GM21576 (cell line): ENCODE measurements at regions not wholly inside any gene's neighbourhood (a gene's known extent, or its start where the extent isn't known, plus 50 kb on each side); places are given as distances from the start of the nearest gene placed in this dataset.
A peak's percentile ranks its signal among the peaks of the same experiment; 100 is the strongest.

Source experiments
- ATAC-seq: cut with Tn5 transposase; IDR thresholded peaks from one replicate; pipeline ENCODE4 v1.9.1; 2021; ENCODE audit warnings: mild to moderate bottlenecking, moderate library complexity; ENCODE audit not compliant: unreplicated experiment

- no peak for ATAC-seq
These were observed 143.2 kb upstream of the PRSS1 start for GRCh38 chr7:142606081-142606480.

GRCh38 chr7:142604671-142605070 lies 144.6 kb upstream of the PRSS1 start:
- ATAC-seq = no peak

GRCh38 chr7:142603870-142604448 lies 145.3 kb upstream of the PRSS1 start:
- ATAC-seq = no peak

- ATAC-seq = no peak
These were observed 146.5 kb upstream of the PRSS1 start for GRCh38 chr7:142602756-142603155.

GRCh38 chr7:142602183-142602582 lies 147.1 kb upstream of the PRSS1 start:
- ATAC-seq = no peak

GRCh38 chr7:142598297-142598696 lies 151.0 kb upstream of the PRSS1 start:
- no peak for ATAC-seq

GRCh38 chr7:142597547-142597946 lies 151.7 kb upstream of the PRSS1 start:
- no peak for ATAC-seq

- no peak for ATAC-seq
These were observed 153.3 kb upstream of the PRSS1 start for GRCh38 chr7:142595816-142596516.

- no peak for ATAC-seq
These were observed 155.2 kb upstream of the PRSS1 start for GRCh38 chr7:142594078-142594477.

GRCh38 chr7:142593106-142593505 lies 156.2 kb upstream of the PRSS1 start:
- no peak for ATAC-seq

- ATAC-seq = no peak
These were observed 156.6 kb upstream of the PRSS1 start for GRCh38 chr7:142592664-142593063.

GRCh38 chr7:142592231-142592630 lies 157.0 kb upstream of the PRSS1 start:
- no peak for ATAC-seq

GRCh38 chr7:142590830-142591457 lies 158.3 kb upstream of the PRSS1 start:
- no peak for ATAC-seq

- no peak for ATAC-seq
These were observed 159.2 kb upstream of the PRSS1 start for GRCh38 chr7:142590077-142590476.

GRCh38 chr7:142587578-142588191 lies 161.6 kb upstream of the PRSS1 start:
- ATAC-seq = peak; percentile 77

GRCh38 chr7:142586611-142587010 lies 162.7 kb upstream of the PRSS1 start:
- ATAC-seq = no peak

GRCh38 chr7:142585425-142585824 lies 163.8 kb upstream of the PRSS1 start:
- no peak for ATAC-seq

- ATAC-seq = no peak
These were observed 164.5 kb upstream of the PRSS1 start for GRCh38 chr7:142584765-142585164.

GRCh38 chr7:142583446-142583845 lies 165.8 kb upstream of the PRSS1 start:
- peak; percentile 54 for ATAC-seq

GRCh38 chr7:142582351-142582750 lies 166.9 kb upstream of the PRSS1 start:
- ATAC-seq = no peak

GRCh38 chr7:142581341-142581740 lies 167.9 kb upstream of the PRSS1 start:
- peak; percentile 78 for ATAC-seq

- no peak for ATAC-seq
These were observed 169.3 kb upstream of the PRSS1 start for GRCh38 chr7:142579946-142580345.
